ENCODE measurements at regions not wholly inside any gene's neighbourhood (a gene's known extent, or its start where the extent isn't known, plus 50 kb on each side); places are given as distances from the start of the nearest gene placed in this dataset.

GRCh38 chr17:31699886-31700285 is 159.2 kb downstream of the COPRS start:
- TF ChIP-seq Cebpa-rat (IDR thresholded peaks at IDR 0.05) = no peak
- Histone ChIP-seq H3K27me3 (no peaks in the 10 kb centered on the region), H3K4me3 (no peak overlapping the region), H3K27ac (no peak overlapping the region), H3K4me2 (no peak overlapping the region), H3K36me3 (no peaks in the 10 kb centered on the region), H3K9me3 (replicated peaks in 1 of 11) (no peaks in the 10 kb centered on the region; a peak in 1 of 22 replicates), H4K20me1 (no peaks in the 10 kb centered on the region), H3K9ac (no peak overlapping the region), H3K4me1 (no peaks in the 10 kb centered on the region)

GRCh38 chr17:31699281-31699680 is 159.8 kb downstream of the COPRS start:
- no peak for TF ChIP-seq Cebpa-rat (IDR thresholded peaks at IDR 0.05)
- no peak overlapping the region for H3K27ac ChIP-seq
- no peaks in the 10 kb centered on the region for H3K4me1 ChIP-seq
- no peaks in the 10 kb centered on the region for H3K36me3 ChIP-seq
- H3K4me2 ChIP-seq = no peak overlapping the region
- H3K9ac ChIP-seq = no peak overlapping the region
- no peak overlapping the region for H3K4me3 ChIP-seq
- no peaks in the 10 kb centered on the region for H4K20me1 ChIP-seq
- H3K9me3 ChIP-seq (replicated peaks in 1 of 11) = no peaks in the 10 kb centered on the region; a peak in 1 of 22 replicates
- no peaks in the 10 kb centered on the region for H3K27me3 ChIP-seq

- no peak overlapping the region for H3K9ac ChIP-seq
- no peak overlapping the region for H3K27ac ChIP-seq
- H3K4me2 ChIP-seq = no peak overlapping the region
- no peak overlapping the region for H3K4me3 ChIP-seq
- H3K4me1 ChIP-seq = no peaks in the 10 kb centered on the region
- H3K36me3 ChIP-seq = no peaks in the 10 kb centered on the region
- H4K20me1 ChIP-seq = no peaks in the 10 kb centered on the region
- H3K27me3 ChIP-seq = no peaks in the 10 kb centered on the region
- no peaks in the 10 kb centered on the region; a peak in 1 of 22 replicates for H3K9me3 ChIP-seq (replicated peaks in 1 of 11)
- TF ChIP-seq Cebpa-rat (IDR thresholded peaks at IDR 0.05) = no peak
These were observed 160.3 kb downstream of the COPRS start for GRCh38 chr17:31698751-31699150.

- Histone ChIP-seq H3K9ac (no peak overlapping the region), H3K4me2 (no peak overlapping the region), H3K9me3 (replicated peaks in 1 of 11) (no peaks in the 10 kb centered on the region; a peak in 1 of 22 replicates), H3K27ac (no peak overlapping the region), H3K4me3 (no peak overlapping the region), H3K27me3 (no peaks in the 10 kb centered on the region), H3K36me3 (no peaks in the 10 kb centered on the region), H3K4me1 (no peaks in the 10 kb centered on the region), H4K20me1 (no peaks in the 10 kb centered on the region)
- no peak for TF ChIP-seq Cebpa-rat (IDR thresholded peaks at IDR 0.05)
These were observed 161.2 kb downstream of the COPRS start for GRCh38 chr17:31697838-31698237.

GRCh38 chr17:31696703-31697325 is 162.2 kb downstream of the COPRS start:
- no peak overlapping the region for H3K27ac ChIP-seq
- H3K9me3 ChIP-seq (replicated peaks in 1 of 11) = no peaks in the 10 kb centered on the region
- H4K20me1 ChIP-seq = no peaks in the 10 kb centered on the region
- H3K36me3 ChIP-seq = no peaks in the 10 kb centered on the region
- H3K4me2 ChIP-seq = no peak overlapping the region
- no peak overlapping the region for H3K4me3 ChIP-seq
- no peak overlapping the region for H3K9ac ChIP-seq
- TF ChIP-seq Cebpa-rat (IDR thresholded peaks at IDR 0.05) = no peak
- H3K4me1 ChIP-seq = no peaks in the 10 kb centered on the region
- no peaks in the 10 kb centered on the region for H3K27me3 ChIP-seq

GRCh38 chr17:31696184-31696602 is 162.9 kb downstream of the COPRS start:
- Histone ChIP-seq H3K9me3 (replicated peaks in 1 of 11) (no peaks in the 10 kb centered on the region), H4K20me1 (no peaks in the 10 kb centered on the region), H3K4me3 (no peak overlapping the region), H3K27ac (no peak overlapping the region), H3K27me3 (no peaks in the 10 kb centered on the region), H3K4me1 (no peaks in the 10 kb centered on the region), H3K36me3 (no peaks in the 10 kb centered on the region), H3K4me2 (no peak overlapping the region), H3K9ac (no peak overlapping the region)
- no peak for TF ChIP-seq Cebpa-rat (IDR thresholded peaks at IDR 0.05)

- H3K4me1 ChIP-seq = no peaks in the 10 kb centered on the region
- no peak overlapping the region for H3K27ac ChIP-seq
- no peaks in the 10 kb centered on the region for H3K36me3 ChIP-seq
- TF ChIP-seq Cebpa-rat (IDR thresholded peaks at IDR 0.05) = no peak
- no peaks in the 10 kb centered on the region for H4K20me1 ChIP-seq
- H3K27me3 ChIP-seq = no peaks in the 10 kb centered on the region
- no peak overlapping the region for H3K4me2 ChIP-seq
- H3K9ac ChIP-seq = no peak overlapping the region
- H3K4me3 ChIP-seq = no peak overlapping the region
- no peaks in the 10 kb centered on the region for H3K9me3 ChIP-seq (replicated peaks in 1 of 11)
These were observed 163.5 kb downstream of the COPRS start for GRCh38 chr17:31695456-31696090.

- no peak for TF ChIP-seq Cebpa-rat (IDR thresholded peaks at IDR 0.05)
- Histone ChIP-seq H3K36me3 (no peaks in the 10 kb centered on the region), H3K27me3 (no peaks in the 10 kb centered on the region), H3K9me3 (replicated peaks in 1 of 11) (no peaks in the 10 kb centered on the region), H3K9ac (no peak overlapping the region), H3K4me3 (no peak overlapping the region), H3K27ac (no peak overlapping the region), H3K4me1 (no peaks in the 10 kb centered on the region), H3K4me2 (no peak overlapping the region), H4K20me1 (no peaks in the 10 kb centered on the region)
These were observed 165.4 kb downstream of the COPRS start for GRCh38 chr17:31693433-31694220.

GRCh38 chr17:31692632-31693031 is 166.4 kb downstream of the COPRS start:
- Histone ChIP-seq H3K27ac (no peak overlapping the region), H4K20me1 (no peaks in the 10 kb centered on the region), H3K36me3 (no peaks in the 10 kb centered on the region), H3K27me3 (no peaks in the 10 kb centered on the region), H3K9me3 (replicated peaks in 1 of 11) (no peaks in the 10 kb centered on the region), H3K4me2 (no peak overlapping the region), H3K9ac (no peak overlapping the region), H3K4me3 (no peak overlapping the region), H3K4me1 (no peaks in the 10 kb centered on the region)
- TF ChIP-seq Cebpa-rat (IDR thresholded peaks at IDR 0.05) = no peak

Measured in BLaER1 treated with 17β-estradiol and CSF1 and Interleukin-3, amounts not matched to agents 10 nM and 100 nM (cell line).